ENCODE measurements at regions not wholly inside any gene's neighbourhood (a gene's known extent, or its start where the extent isn't known, plus 50 kb on each side); places are given as distances from the start of the nearest gene placed in this dataset.

DNA sequence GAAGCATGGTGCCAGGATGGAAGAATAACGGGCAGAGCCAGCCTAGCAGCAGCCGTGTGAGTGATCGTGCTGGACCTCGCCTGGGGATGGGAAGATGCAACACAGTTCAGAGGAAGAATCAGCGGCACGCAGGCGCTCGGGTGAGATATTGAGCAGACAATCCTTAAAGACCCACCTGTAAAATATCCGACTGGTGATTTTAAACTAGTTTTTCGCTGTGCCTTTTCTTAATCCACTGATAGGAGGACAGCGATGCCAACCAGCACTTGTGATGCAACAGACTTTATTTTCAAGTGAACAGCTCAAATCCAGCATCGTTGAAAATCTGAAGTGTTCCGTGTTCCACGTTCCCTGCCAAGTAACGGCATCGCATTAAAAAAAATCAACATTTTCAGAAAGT is 214.7 kb downstream of the TEX36 start:
- no peak overlapping the region for H3K4me3 ChIP-seq (ENCODE audit: low read depth, low read length)
- TF ChIP-seq, protein P1, sequence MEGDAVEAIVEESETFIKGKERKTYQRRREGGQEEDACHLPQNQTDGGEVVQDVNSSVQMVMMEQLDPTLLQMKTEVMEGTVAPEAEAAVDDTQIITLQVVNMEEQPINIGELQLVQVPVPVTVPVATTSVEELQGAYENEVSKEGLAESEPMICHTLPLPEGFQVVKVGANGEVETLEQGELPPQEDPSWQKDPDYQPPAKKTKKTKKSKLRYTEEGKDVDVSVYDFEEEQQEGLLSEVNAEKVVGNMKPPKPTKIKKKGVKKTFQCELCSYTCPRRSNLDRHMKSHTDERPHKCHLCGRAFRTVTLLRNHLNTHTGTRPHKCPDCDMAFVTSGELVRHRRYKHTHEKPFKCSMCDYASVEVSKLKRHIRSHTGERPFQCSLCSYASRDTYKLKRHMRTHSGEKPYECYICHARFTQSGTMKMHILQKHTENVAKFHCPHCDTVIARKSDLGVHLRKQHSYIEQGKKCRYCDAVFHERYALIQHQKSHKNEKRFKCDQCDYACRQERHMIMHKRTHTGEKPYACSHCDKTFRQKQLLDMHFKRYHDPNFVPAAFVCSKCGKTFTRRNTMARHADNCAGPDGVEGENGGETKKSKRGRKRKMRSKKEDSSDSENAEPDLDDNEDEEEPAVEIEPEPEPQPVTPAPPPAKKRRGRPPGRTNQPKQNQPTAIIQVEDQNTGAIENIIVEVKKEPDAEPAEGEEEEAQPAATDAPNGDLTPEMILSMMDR (IDR thresholded peaks at IDR 0.05; ENCODE audit: insufficient read depth, low read depth, low read length, missing control alignments): no peak
- DNase-seq (ENCODE audit: low read depth): no peak

GRCh38 chr10:125466685-125467084 is 216.3 kb downstream of the TEX36 start:
- H3K4me3 ChIP-seq (ENCODE audit: low read depth, low read length): no peak overlapping the region
- TF ChIP-seq, protein P1 (IDR thresholded peaks at IDR 0.05; ENCODE audit: insufficient read depth, low read depth, low read length, missing control alignments): no peak
- DNase-seq (ENCODE audit: low read depth): no peak

GRCh38 chr10:125462845-125463244 is 220.1 kb downstream of the TEX36 start:
- DNase-seq (ENCODE audit: low read depth): no peak
- TF ChIP-seq, protein P1 (IDR thresholded peaks at IDR 0.05; ENCODE audit: insufficient read depth, low read depth, low read length, missing control alignments): no peak

GRCh38 chr10:125460326-125460725 is 222.6 kb downstream of the TEX36 start:
- TF ChIP-seq, protein P1 (IDR thresholded peaks at IDR 0.05; ENCODE audit: insufficient read depth, low read depth, low read length, missing control alignments): no peak
- no peak overlapping the region for H3K4me3 ChIP-seq (ENCODE audit: low read depth, low read length)
- DNase-seq (ENCODE audit: low read depth): no peak

More at GRCh38 chr10:125462845-125463244, 220.1 kb downstream of the TEX36 start:
- H3K4me3 ChIP-seq (ENCODE audit: low read depth, low read length): no peak overlapping the region

DNA sequence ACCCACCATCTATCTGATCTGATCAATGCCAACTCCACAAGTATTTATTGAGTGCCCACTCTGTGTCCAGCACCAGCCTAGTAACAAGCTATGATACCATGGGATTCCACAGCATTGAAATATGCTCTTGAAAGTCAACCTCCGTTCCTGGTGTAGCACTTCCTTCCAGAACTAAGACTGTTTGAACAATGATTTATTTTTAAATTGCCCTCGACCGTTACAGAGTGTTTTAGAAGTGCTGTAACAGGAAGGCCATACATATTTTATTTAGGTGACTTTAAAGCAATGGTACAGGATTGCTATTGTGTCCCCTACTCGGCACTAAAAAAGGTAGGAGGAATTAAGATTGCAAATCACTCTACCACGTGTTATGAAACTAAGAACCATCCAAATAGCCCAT is 225.6 kb downstream of the TEX36 start:
- H3K4me3 ChIP-seq (ENCODE audit: low read depth, low read length): no peak overlapping the region
- DNase-seq (ENCODE audit: low read depth): no peak
- TF ChIP-seq, protein P1 (IDR thresholded peaks at IDR 0.05; ENCODE audit: insufficient read depth, low read depth, low read length, missing control alignments): no peak

GRCh38 chr10:125455855-125456254 is 227.1 kb downstream of the TEX36 start:
- TF ChIP-seq, protein P1 (IDR thresholded peaks at IDR 0.05; ENCODE audit: insufficient read depth, low read depth, low read length, missing control alignments): no peak
- DNase-seq (ENCODE audit: low read depth): no peak
- no peak overlapping the region for H3K4me3 ChIP-seq (ENCODE audit: low read depth, low read length)

DNA sequence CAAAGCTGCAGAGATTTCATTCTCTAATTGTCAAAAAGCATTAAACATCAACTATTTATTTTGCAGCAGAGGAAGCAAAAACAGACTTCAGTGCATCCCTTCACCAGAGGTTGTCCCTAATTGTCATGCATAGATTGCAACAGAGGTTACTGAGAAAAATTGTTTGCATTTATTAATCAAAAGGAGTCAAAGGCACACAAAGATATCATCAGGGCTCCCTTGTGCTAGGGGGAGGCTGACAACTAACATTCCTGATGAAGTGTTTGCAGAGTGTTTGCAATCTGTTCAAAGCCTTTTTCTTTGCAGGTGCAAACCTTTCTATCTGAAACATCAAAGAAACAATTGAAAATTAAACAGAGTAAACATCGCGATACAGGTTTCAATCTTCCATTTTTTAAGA is 227.5 kb downstream of the TEX36 start:
- DNase-seq (ENCODE audit: low read depth): no peak
- no peak overlapping the region for H3K4me3 ChIP-seq (ENCODE audit: low read depth, low read length)
- TF ChIP-seq, protein P1 (IDR thresholded peaks at IDR 0.05; ENCODE audit: insufficient read depth, low read depth, low read length, missing control alignments): no peak

Measured in GM12865 (cell line).